ENCODE measurements at regions not wholly inside any gene's neighbourhood (a gene's known extent, or its start where the extent isn't known, plus 50 kb on each side); places are given as distances from the start of the nearest gene placed in this dataset.

GRCh38 chr13:60957816-60958215 is 457.8 kb downstream of the PCDH20 start:
- Histone ChIP-seq H3K9me3 (no peaks in the 10 kb centered on the region), H3K4me3 (no peak overlapping the region), H3K27ac (no peak overlapping the region), H3K4me1 (no peaks in the 10 kb centered on the region), H3K27me3 (no peaks in the 10 kb centered on the region), H3K36me3 (no peaks in the 10 kb centered on the region)
- TF ChIP-seq CTCF (IDR thresholded peaks at IDR 0.05) (no peak), POLR2A (IDR thresholded peaks at IDR 0.05) (no peak)
- no peak for ATAC-seq
- 4% methylated on average over 1 of the region's 1 CpG for WGBS (ENCODE audit: insufficient coverage, low coverage, low lambda C conversion rate, missing lambda C conversion rate)
- no peak for DNase-seq
- intact Hi-C loops (cut with DNase I): no loop called here

- no peak for DNase-seq
- intact Hi-C loops (cut with DNase I): no loop called here
- no peak for TF ChIP-seq POLR2A (IDR thresholded peaks at IDR 0.05)
- TF ChIP-seq CTCF (IDR thresholded peaks at IDR 0.05): no peak
- Histone ChIP-seq H3K27ac (no peak overlapping the region), H3K9me3 (no peaks in the 10 kb centered on the region), H3K27me3 (no peaks in the 10 kb centered on the region), H3K4me3 (no peak overlapping the region), H3K36me3 (no peaks in the 10 kb centered on the region), H3K4me1 (no peaks in the 10 kb centered on the region)
- no peak for ATAC-seq
- 17% methylated on average over 1 of the region's 1 CpG for WGBS (ENCODE audit: insufficient coverage, low coverage, low lambda C conversion rate, missing lambda C conversion rate)
These were observed 470.3 kb downstream of the PCDH20 start for GRCh38 chr13:60945396-60945795.

GRCh38 chr13:60944863-60945262 is 470.8 kb downstream of the PCDH20 start:
- intact Hi-C loops (cut with DNase I): no loop called here
- Histone ChIP-seq H3K27me3 (no peaks in the 10 kb centered on the region), H3K4me3 (no peak overlapping the region), H3K36me3 (no peaks in the 10 kb centered on the region), H3K27ac (no peak overlapping the region), H3K9me3 (no peaks in the 10 kb centered on the region), H3K4me1 (no peaks in the 10 kb centered on the region)
- ATAC-seq: no peak
- 11% methylated on average over 1 of the region's 1 CpG for WGBS (ENCODE audit: insufficient coverage, low coverage, low lambda C conversion rate, missing lambda C conversion rate)
- no peak for DNase-seq
- TF ChIP-seq POLR2A (IDR thresholded peaks at IDR 0.05): no peak
- TF ChIP-seq CTCF (IDR thresholded peaks at IDR 0.05): no peak

- no peak for TF ChIP-seq POLR2A (IDR thresholded peaks at IDR 0.05)
- TF ChIP-seq CTCF (IDR thresholded peaks at IDR 0.05): no peak
- Histone ChIP-seq H3K27ac (no peak overlapping the region), H3K4me1 (no peaks in the 10 kb centered on the region), H3K9me3 (no peaks in the 10 kb centered on the region), H3K4me3 (no peak overlapping the region), H3K27me3 (no peaks in the 10 kb centered on the region), H3K36me3 (no peaks in the 10 kb centered on the region)
- DNase-seq: no peak
- intact Hi-C loops (cut with DNase I): no loop called here
- WGBS (ENCODE audit: insufficient coverage, low coverage, low lambda C conversion rate, missing lambda C conversion rate): 85% methylated on average over 1 of the region's 1 CpG
- ATAC-seq: no peak
These were observed 471.6 kb downstream of the PCDH20 start for GRCh38 chr13:60944016-60944415.

- Histone ChIP-seq H3K9me3 (no peaks in the 10 kb centered on the region), H3K4me3 (no peak overlapping the region), H3K36me3 (no peaks in the 10 kb centered on the region), H3K4me1 (no peaks in the 10 kb centered on the region), H3K27ac (no peak overlapping the region), H3K27me3 (no peaks in the 10 kb centered on the region)
- ATAC-seq: no peak
- no peak for TF ChIP-seq CTCF (IDR thresholded peaks at IDR 0.05)
- no peak for TF ChIP-seq POLR2A (IDR thresholded peaks at IDR 0.05)
- no peak for DNase-seq
- intact Hi-C loops (cut with DNase I): no loop called here
- WGBS (ENCODE audit: insufficient coverage, low coverage, low lambda C conversion rate, missing lambda C conversion rate): 42% methylated on average over 3 of the region's 3 CpGs
These were observed 479.4 kb downstream of the PCDH20 start for GRCh38 chr13:60936281-60936680.
